ENCODE measurements at regions not wholly inside any gene's neighbourhood (a gene's known extent, or its start where the extent isn't known, plus 50 kb on each side); places are given as distances from the start of the nearest gene placed in this dataset.
A peak's percentile ranks its signal among the peaks of the same experiment; 100 is the strongest.

DNA sequence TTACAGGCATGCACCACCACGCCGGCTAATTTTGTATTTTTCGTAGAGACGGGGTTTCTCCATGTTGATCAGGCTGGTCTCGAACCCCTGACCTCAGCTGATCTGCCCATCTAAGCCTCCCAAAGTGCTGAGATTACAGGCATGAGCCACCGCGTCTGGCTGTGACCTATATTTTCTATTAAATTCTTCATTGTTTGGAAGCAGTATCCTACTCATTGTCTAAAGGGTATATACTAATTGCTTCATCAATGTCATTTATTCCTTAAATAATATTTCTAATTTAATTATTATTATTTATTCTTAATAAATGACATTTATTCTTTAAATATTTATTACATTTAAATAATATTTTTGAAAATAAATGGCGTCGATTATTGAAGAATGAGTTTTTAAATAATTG lies 817.3 kb upstream of the API5 start:
- Histone ChIP-seq H3K4me3 (ENCODE audit: severe bottlenecking) (no peak overlapping the region), H3K36me3 (ENCODE audit: low read depth) (no peaks in the 10 kb centered on the region), H3K27ac (ENCODE audit: poor library complexity, severe bottlenecking) (no peak overlapping the region), H3K27me3 (ENCODE audit: insufficient read depth, poor library complexity, severe bottlenecking) (no peaks in the 10 kb centered on the region), H3K4me1 (ENCODE audit: insufficient read depth, poor library complexity, severe bottlenecking) (no peaks in the 10 kb centered on the region), H3K9me3 (ENCODE audit: severe bottlenecking) (no peaks in the 10 kb centered on the region)
- ATAC-seq (ENCODE audit: low read depth) (no peak), DNase-seq (ENCODE audit: low spot score) (no peak)
- TF ChIP-seq, protein P1, sequence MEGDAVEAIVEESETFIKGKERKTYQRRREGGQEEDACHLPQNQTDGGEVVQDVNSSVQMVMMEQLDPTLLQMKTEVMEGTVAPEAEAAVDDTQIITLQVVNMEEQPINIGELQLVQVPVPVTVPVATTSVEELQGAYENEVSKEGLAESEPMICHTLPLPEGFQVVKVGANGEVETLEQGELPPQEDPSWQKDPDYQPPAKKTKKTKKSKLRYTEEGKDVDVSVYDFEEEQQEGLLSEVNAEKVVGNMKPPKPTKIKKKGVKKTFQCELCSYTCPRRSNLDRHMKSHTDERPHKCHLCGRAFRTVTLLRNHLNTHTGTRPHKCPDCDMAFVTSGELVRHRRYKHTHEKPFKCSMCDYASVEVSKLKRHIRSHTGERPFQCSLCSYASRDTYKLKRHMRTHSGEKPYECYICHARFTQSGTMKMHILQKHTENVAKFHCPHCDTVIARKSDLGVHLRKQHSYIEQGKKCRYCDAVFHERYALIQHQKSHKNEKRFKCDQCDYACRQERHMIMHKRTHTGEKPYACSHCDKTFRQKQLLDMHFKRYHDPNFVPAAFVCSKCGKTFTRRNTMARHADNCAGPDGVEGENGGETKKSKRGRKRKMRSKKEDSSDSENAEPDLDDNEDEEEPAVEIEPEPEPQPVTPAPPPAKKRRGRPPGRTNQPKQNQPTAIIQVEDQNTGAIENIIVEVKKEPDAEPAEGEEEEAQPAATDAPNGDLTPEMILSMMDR (IDR thresholded peaks at IDR 0.05; ENCODE audit: poor library complexity, severe bottlenecking) = no peak

GRCh38 chr11:42498971-42499370 lies 812.8 kb upstream of the API5 start:
- H3K4me1 ChIP-seq (ENCODE audit: insufficient read depth, poor library complexity, severe bottlenecking) = no peaks in the 10 kb centered on the region
- H3K4me3 ChIP-seq (ENCODE audit: severe bottlenecking) = no peak overlapping the region
- no peaks in the 10 kb centered on the region for H3K27me3 ChIP-seq (ENCODE audit: insufficient read depth, poor library complexity, severe bottlenecking)
- TF ChIP-seq, protein P1 (IDR thresholded peaks at IDR 0.05; ENCODE audit: poor library complexity, severe bottlenecking) = no peak
- no peaks in the 10 kb centered on the region for H3K9me3 ChIP-seq (ENCODE audit: severe bottlenecking)
- H3K27ac ChIP-seq (ENCODE audit: poor library complexity, severe bottlenecking) = no peak overlapping the region
- DNase-seq (ENCODE audit: low spot score) (no peak), ATAC-seq (ENCODE audit: low read depth) (no peak)
- no peaks in the 10 kb centered on the region for H3K36me3 ChIP-seq (ENCODE audit: low read depth)

GRCh38 chr11:42502151-42502550 lies 809.6 kb upstream of the API5 start:
- Histone ChIP-seq H3K9me3 (ENCODE audit: severe bottlenecking) (no peaks in the 10 kb centered on the region), H3K27me3 (ENCODE audit: insufficient read depth, poor library complexity, severe bottlenecking) (no peaks in the 10 kb centered on the region), H3K36me3 (ENCODE audit: low read depth) (no peaks in the 10 kb centered on the region), H3K4me1 (ENCODE audit: insufficient read depth, poor library complexity, severe bottlenecking) (no peaks in the 10 kb centered on the region), H3K4me3 (ENCODE audit: severe bottlenecking) (no peak overlapping the region), H3K27ac (ENCODE audit: poor library complexity, severe bottlenecking) (no peak overlapping the region)
- TF ChIP-seq, protein P1 (IDR thresholded peaks at IDR 0.05; ENCODE audit: poor library complexity, severe bottlenecking) = no peak
- DNase-seq (ENCODE audit: low spot score) (no peak), ATAC-seq (ENCODE audit: low read depth) (no peak)

DNA sequence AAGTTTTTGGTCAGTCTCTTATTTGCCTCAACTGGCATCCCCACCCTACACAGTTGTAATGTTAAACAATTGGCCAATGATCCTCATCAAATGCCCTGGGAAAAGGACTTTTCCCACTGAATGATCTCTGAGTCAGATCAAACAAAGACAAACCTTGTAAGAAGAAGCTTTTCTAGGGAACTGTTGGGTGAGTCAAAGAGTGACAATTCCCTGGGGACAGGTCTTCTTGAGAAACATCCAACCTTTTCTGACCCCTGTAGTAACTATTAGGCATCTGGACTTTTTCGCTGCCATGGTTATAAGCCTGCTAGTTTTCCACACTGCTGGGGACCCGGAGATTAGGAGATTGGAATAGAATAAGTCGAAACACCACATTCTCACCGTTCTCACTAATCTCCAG lies 789.8 kb upstream of the API5 start:
- Histone ChIP-seq H3K4me1 (ENCODE audit: insufficient read depth, poor library complexity, severe bottlenecking) (no peaks in the 10 kb centered on the region), H3K9me3 (ENCODE audit: severe bottlenecking) (no peaks in the 10 kb centered on the region), H3K4me3 (ENCODE audit: severe bottlenecking) (no peak overlapping the region), H3K27ac (ENCODE audit: poor library complexity, severe bottlenecking) (no peak overlapping the region), H3K27me3 (ENCODE audit: insufficient read depth, poor library complexity, severe bottlenecking) (no peaks in the 10 kb centered on the region), H3K36me3 (ENCODE audit: low read depth) (no peaks in the 10 kb centered on the region)
- TF ChIP-seq, protein P1 (IDR thresholded peaks at IDR 0.05; ENCODE audit: poor library complexity, severe bottlenecking) = no peak
- DNase-seq (ENCODE audit: low spot score) (no peak), ATAC-seq (ENCODE audit: low read depth) (no peak)

- no peaks in the 10 kb centered on the region for H3K27me3 ChIP-seq (ENCODE audit: insufficient read depth, poor library complexity, severe bottlenecking)
- peak; percentile 71; the same call in 2 of the 3 replicates for ATAC-seq (ENCODE audit: low read depth)
- TF ChIP-seq, protein P1 (IDR thresholded peaks at IDR 0.05; ENCODE audit: poor library complexity, severe bottlenecking) = peak; percentile 70
- H3K4me3 ChIP-seq (ENCODE audit: severe bottlenecking) = no peak overlapping the region
- no peak overlapping the region for H3K27ac ChIP-seq (ENCODE audit: poor library complexity, severe bottlenecking)
- no peaks in the 10 kb centered on the region for H3K36me3 ChIP-seq (ENCODE audit: low read depth)
- H3K4me1 ChIP-seq (ENCODE audit: insufficient read depth, poor library complexity, severe bottlenecking) = no peaks in the 10 kb centered on the region
- H3K9me3 ChIP-seq (ENCODE audit: severe bottlenecking) = no peaks in the 10 kb centered on the region
- DNase-seq (ENCODE audit: low spot score) = no peak
Measured at GRCh38 chr11:42524534-42525227, 787.1 kb upstream of the API5 start.
